ENCODE measurements at regions not wholly inside any gene's neighbourhood (a gene's known extent, or its start where the extent isn't known, plus 50 kb on each side); places are given as distances from the start of the nearest gene placed in this dataset.

GRCh38 chr12:118711185-118711584 is 270.2 kb upstream of the SRRM4 start:
- TF ChIP-seq POLR2AphosphoS5 (IDR thresholded peaks at IDR 0.05) = no peak
- no peak for TF ChIP-seq REST (IDR thresholded peaks at IDR 0.05; ENCODE audit: borderline replicate concordance)
- no peak for TF ChIP-seq EP300 (conservative IDR thresholded peaks at IDR 0.05; ENCODE audit: poor library complexity, severe bottlenecking)
- no peak for TF ChIP-seq EZH2 (IDR thresholded peaks at IDR 0.05; ENCODE audit: borderline replicate concordance, insufficient read depth, low read length, poor library complexity, severe bottlenecking)
